Uterus (tissue), 3 donors: ENCODE measurements at regions not wholly inside any gene's neighbourhood (a gene's known extent, or its start where the extent isn't known, plus 50 kb on each side); places are given as distances from the start of the nearest gene placed in this dataset.

Source experiments
- DNase-seq, 2 donors: peaks; one replicate each; pipeline ENCODE4 v3.0.0-alpha.2; 2019 to 2020
- H3K27ac ChIP-seq, 2 donors: fragments of 200-600 bp; sonication (generic); 1 replicate in 1 of 2; 2 replicates in 1 of 2; pipeline ENCODE4 v1.5.1; 2016 to 2018
- H3K27me3 ChIP-seq, 2 donors: fragments of 200-600 bp; sonication (generic); one replicate each; pipeline ENCODE4 v1.5.1; 2018 to 2019; ENCODE audit warnings: control low read depth in 1 of 2
- H3K36me3 ChIP-seq, 2 donors: fragments of 200-600 bp; sonication (generic); one replicate each; pipeline ENCODE4 v1.5.1; 2019; ENCODE audit warnings: control low read depth in 1 of 2
- H3K4me1 ChIP-seq, 2 donors: fragments of 200-600 bp; sonication (generic); one replicate each; pipeline ENCODE4 v1.5.1; 2018 to 2019; ENCODE audit warnings: control low read depth in 1 of 2
- H3K4me3 ChIP-seq, 2 donors: fragments of 200-600 bp; sonication (generic); 1 replicate in 1 of 2; 2 replicates in 1 of 2; pipeline ENCODE4 v1.5.1; 2018 to 2019; ENCODE audit warnings: mild to moderate bottlenecking in 1 of 2
- H3K9me3 ChIP-seq, 2 donors: fragments of 200-600 bp; sonication (generic); one replicate each; pipeline ENCODE4 v1.5.1; 2019; ENCODE audit warnings: control low read depth in 1 of 2
- CTCF ChIP-seq, 4 experiments: fragments of 200-600 bp in 2 of 4; fragments of 450-650 bp in 2 of 4; sonication (generic) in 2 of 4; IDR thresholded peaks; one replicate each; pipeline ENCODE4 v1.5.1; 2016 to 2019; ENCODE audit warnings: antibody characterized with exemption in 4 of 4, mild to moderate bottlenecking in 2 of 4, moderate library complexity in 1 of 4
- POLR2A ChIP-seq, 2 donors: fragments of 450-650 bp; IDR thresholded peaks; one replicate each; pipeline ENCODE4 v1.6.1; 2016; ENCODE audit warnings: antibody characterized with exemption in 2 of 2, mild to moderate bottlenecking in 1 of 2, moderate library complexity in 1 of 2
- intact Hi-C: fragments of 100-400 bp; cut with DNase I; formaldehyde crosslinking; loops from one replicate; pipeline ENCODE4 v1.15.1; 2023; ENCODE audit warnings: low total_unique reads
- donor health status: DM: yes; HTN: yes; CAD: no.

DNA sequence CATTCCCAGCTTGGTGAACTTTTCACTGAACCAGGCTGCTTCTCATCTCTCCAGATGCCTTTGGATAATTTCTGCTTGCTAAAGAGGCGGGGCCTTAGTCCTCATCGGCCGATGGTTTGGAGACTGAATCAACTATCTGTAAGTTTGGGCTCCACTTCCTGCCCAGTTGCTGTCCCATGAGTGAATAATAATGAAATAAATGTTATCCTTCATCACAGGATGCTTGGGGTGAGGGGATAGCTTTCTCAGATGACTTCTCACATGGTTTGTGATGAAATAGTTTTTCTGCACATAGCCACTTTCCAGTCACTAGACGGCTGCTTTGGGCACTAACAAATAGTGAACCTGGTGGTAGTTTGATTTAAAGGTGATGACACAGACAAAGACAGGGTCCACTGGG lies 376.6 kb upstream of the TRIB2 start:
- intact Hi-C loops, result no loop called here
- H3K36me3 ChIP-seq, result no peaks in the 10 kb centered on the region
- H3K4me1 ChIP-seq, result no peaks in the 10 kb centered on the region
- H3K27me3 ChIP-seq, result no peaks in the 10 kb centered on the region
- no peak overlapping the region for H3K4me3 ChIP-seq
- no peak overlapping the region for H3K27ac ChIP-seq
- no peak for DNase-seq
- no peak for TF ChIP-seq POLR2A (IDR thresholded peaks at IDR 0.05)
- no peaks in the 10 kb centered on the region for H3K9me3 ChIP-seq

DNA sequence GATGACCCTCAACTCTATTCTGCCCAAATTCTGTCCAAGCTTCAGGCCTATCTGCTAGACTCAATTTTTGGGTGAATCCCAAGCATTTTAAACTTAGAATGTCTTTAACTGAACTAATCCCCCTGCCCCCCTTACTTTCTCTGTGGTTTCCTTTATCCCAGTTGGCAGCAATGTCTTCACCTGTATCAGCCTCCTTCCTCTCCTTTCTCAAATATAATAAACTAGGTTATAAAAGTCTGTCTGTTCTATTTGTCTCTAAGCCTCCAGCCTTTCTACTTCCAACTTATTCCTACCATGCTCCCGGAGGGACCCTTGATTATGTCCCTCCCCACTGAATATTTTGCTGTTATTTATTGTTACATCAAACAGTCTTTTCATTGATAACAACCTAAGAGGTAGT lies 375.5 kb upstream of the TRIB2 start:
- no peak for DNase-seq
- intact Hi-C loops, result no loop called here
- Histone ChIP-seq H3K9me3 (no peaks in the 10 kb centered on the region), H3K27me3 (no peaks in the 10 kb centered on the region), H3K36me3 (no peaks in the 10 kb centered on the region), H3K4me3 (no peak overlapping the region), H3K27ac (no peak overlapping the region), H3K4me1 (no peaks in the 10 kb centered on the region)
- no peak for TF ChIP-seq CTCF (IDR thresholded peaks at IDR 0.05)

- Histone ChIP-seq H3K9me3 (no peaks in the 10 kb centered on the region), H3K36me3 (no peaks in the 10 kb centered on the region), H3K27ac (no peak overlapping the region), H3K4me1 (no peaks in the 10 kb centered on the region), H3K27me3 (no peaks in the 10 kb centered on the region), H3K4me3 (no peak overlapping the region)
- intact Hi-C loops, result no loop called here
- no peak for DNase-seq
- no peak for TF ChIP-seq POLR2A (IDR thresholded peaks at IDR 0.05)
- no peak for TF ChIP-seq CTCF (IDR thresholded peaks at IDR 0.05)
These were observed 374.8 kb upstream of the TRIB2 start for GRCh38 chr2:12341920-12342319.

- Histone ChIP-seq H3K27ac (no peak overlapping the region), H3K36me3 (no peaks in the 10 kb centered on the region), H3K4me1 (no peaks in the 10 kb centered on the region), H3K4me3 (no peak overlapping the region), H3K9me3 (no peaks in the 10 kb centered on the region), H3K27me3 (no peaks in the 10 kb centered on the region)
- intact Hi-C loops, result no loop called here
- DNase-seq, result no peak
- TF ChIP-seq POLR2A (IDR thresholded peaks at IDR 0.05) (no peak), CTCF (IDR thresholded peaks at IDR 0.05) (no peak)
These were observed 373.6 kb upstream of the TRIB2 start for GRCh38 chr2:12343141-12343540.

- intact Hi-C loops, result no loop called here
- Histone ChIP-seq H3K9me3 (no peaks in the 10 kb centered on the region), H3K4me1 (no peaks in the 10 kb centered on the region)
These were observed 369.7 kb upstream of the TRIB2 start for GRCh38 chr2:12347066-12347493.

More at GRCh38 chr2:12347066-12347493, 369.7 kb upstream of the TRIB2 start:
- no peak for TF ChIP-seq POLR2A (IDR thresholded peaks at IDR 0.05)
- TF ChIP-seq CTCF (IDR thresholded peaks at IDR 0.05), result no peak
- H3K27me3 ChIP-seq, result no peaks in the 10 kb centered on the region
- no peaks in the 10 kb centered on the region for H3K36me3 ChIP-seq
- no peak for DNase-seq
- no peak overlapping the region for H3K27ac ChIP-seq
- H3K4me3 ChIP-seq, result no peak overlapping the region
